HFF-Myc (cell line): ENCODE measurements at regions not wholly inside any gene's neighbourhood (a gene's known extent, or its start where the extent isn't known, plus 50 kb on each side); places are given as distances from the start of the nearest gene placed in this dataset.
"Not testable (repeated sequence)": the region's sequence is repeated elsewhere in the genome, so short reads cannot be mapped to it uniquely, and the experiment has no call there.

Experiments used
- DNase-seq: peaks from one replicate; pipeline ENCODE4 v3.0.0-alpha.2; 2011; ENCODE audit warnings: low read depth; ENCODE audit errors: extremely low read depth
- H3K4me3 ChIP-seq: replicated peaks from 2 replicates; pipeline ENCODE4 v1.5.1; 2011; ENCODE audit warnings: low read depth, mild to moderate bottlenecking, control low read depth, low read length
- CTCF ChIP-seq: IDR thresholded peaks from 2 replicates; pipeline ENCODE4 v1.5.1; 2012; ENCODE audit warnings: mild to moderate bottlenecking, low read depth, low read length, control low read depth; ENCODE audit errors: missing control alignments

- DNase-seq, result no peak
- no peak for TF ChIP-seq CTCF
- no peak overlapping the region for H3K4me3 ChIP-seq
Observed at GRCh38 chr16:7791028-7791590, 458.5 kb downstream of the RBFOX1 start.

GRCh38 chr16:7775072-7775488, 442.4 kb downstream of the RBFOX1 start:
- TF ChIP-seq CTCF, result no peak
- H3K4me3 ChIP-seq, result no peak overlapping the region
- DNase-seq, result no peak

- DNase-seq, result no peak
- H3K4me3 ChIP-seq, result no peak overlapping the region
- TF ChIP-seq CTCF, result no peak
Observed at GRCh38 chr16:7772722-7773121, 440.1 kb downstream of the RBFOX1 start.

GRCh38 chr16:7769091-7769490, 436.4 kb downstream of the RBFOX1 start:
- not testable (repeated sequence) for DNase-seq, H3K4me3 ChIP-seq

GRCh38 chr16:7765079-7765550, 432.5 kb downstream of the RBFOX1 start:
- no peak overlapping the region for H3K4me3 ChIP-seq
- no peak for DNase-seq
- no peak for TF ChIP-seq CTCF

- no peak for TF ChIP-seq CTCF
- H3K4me3 ChIP-seq, result no peak overlapping the region
- no peak for DNase-seq
Observed at GRCh38 chr16:7763111-7763510, 430.5 kb downstream of the RBFOX1 start.
